Epithelial cell of esophagus (primary cell): ENCODE measurements at regions not wholly inside any gene's neighbourhood (a gene's known extent, or its start where the extent isn't known, plus 50 kb on each side); places are given as distances from the start of the nearest gene placed in this dataset.

Experiments
- DNase-seq: peaks from one replicate; pipeline ENCODE4 v3.0.0; 2010; ENCODE audit warnings: low read depth
- H3K4me3 ChIP-seq: 2 replicates; pipeline ENCODE4 v1.5.1; 2011; ENCODE audit warnings: mild to moderate bottlenecking, low read length, control low read depth
- CTCF ChIP-seq: IDR thresholded peaks from 2 replicates; pipeline ENCODE4 v1.5.1; 2011; ENCODE audit warnings: low read depth, mild to moderate bottlenecking, low read length, control low read depth, inconsistent platforms; ENCODE audit not compliant: insufficient read depth; ENCODE audit errors: missing control alignments

DNA sequence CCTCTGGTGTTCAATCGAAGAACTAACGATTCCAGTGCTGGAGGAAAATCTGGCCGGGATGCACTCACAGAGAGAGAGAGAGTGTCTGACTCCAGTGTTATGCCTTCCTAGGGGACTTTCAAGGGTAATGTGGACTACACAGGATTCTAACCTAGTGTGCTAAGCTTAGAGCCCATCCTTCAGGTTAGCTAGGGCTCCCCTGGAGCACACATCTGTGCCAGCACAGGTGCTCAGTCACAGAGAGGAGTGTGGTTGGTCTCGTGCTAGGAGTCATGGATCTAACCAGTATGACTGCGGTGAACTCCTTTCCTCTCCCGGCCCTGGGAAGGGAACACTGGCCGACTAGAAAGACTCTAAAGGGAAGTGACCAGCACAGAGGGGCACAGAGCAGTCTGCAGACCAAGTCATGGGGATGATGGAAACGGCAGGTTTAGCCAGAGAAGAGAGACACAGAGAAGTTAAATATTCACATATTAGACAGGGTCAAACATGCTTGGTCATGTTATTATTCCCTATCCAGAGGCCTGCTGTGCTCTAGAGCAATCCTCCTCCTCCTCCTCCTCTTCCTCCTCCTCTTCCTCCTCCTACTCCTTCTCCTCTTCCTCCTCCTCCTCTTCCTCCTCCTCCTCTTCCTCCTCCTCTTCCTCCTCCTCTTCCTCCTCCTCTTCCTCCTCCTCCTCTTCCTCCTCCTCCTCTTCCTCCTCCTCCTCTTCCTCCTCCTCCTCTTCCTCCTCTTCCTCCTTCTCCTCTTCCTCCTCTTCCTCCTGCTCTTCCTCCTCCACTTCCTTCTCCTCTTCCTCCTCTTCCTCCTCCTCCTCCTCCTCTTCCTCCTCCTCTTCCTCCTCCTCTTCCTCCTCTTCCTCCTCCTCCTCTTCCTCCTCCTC, 280.3 kb downstream of the XXYLT1 start:
- TF ChIP-seq CTCF, result no peak
- no peak overlapping the region for H3K4me3 ChIP-seq
- DNase-seq, result no peak

DNA sequence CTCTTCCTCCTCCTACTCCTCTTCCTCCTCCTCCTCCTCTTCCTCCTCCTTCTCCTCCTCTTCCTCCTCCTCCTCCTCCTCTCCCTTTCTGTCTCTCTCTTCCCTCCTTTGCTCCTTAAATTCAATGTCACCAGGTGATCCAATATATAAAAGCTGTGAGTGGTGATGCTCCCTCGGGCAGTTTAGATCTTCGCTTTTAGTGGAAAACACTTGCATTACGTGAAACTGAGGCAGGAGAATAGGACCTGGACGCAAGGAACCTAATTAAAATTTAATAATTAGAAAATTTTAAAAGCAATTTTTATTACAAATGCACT, 279.7 kb downstream of the XXYLT1 start:
- no peak for DNase-seq
- no peak overlapping the region for H3K4me3 ChIP-seq
- no peak for TF ChIP-seq CTCF

GRCh38 chr3:194993896-194994295, 277.1 kb downstream of the XXYLT1 start:
- H3K4me3 ChIP-seq, result no peak overlapping the region
- no peak for TF ChIP-seq CTCF
- DNase-seq, result no peak

- no peak for TF ChIP-seq CTCF
- H3K4me3 ChIP-seq, result no peak overlapping the region
Observed at GRCh38 chr3:194994551-194994981, 276.4 kb downstream of the XXYLT1 start.

DNA sequence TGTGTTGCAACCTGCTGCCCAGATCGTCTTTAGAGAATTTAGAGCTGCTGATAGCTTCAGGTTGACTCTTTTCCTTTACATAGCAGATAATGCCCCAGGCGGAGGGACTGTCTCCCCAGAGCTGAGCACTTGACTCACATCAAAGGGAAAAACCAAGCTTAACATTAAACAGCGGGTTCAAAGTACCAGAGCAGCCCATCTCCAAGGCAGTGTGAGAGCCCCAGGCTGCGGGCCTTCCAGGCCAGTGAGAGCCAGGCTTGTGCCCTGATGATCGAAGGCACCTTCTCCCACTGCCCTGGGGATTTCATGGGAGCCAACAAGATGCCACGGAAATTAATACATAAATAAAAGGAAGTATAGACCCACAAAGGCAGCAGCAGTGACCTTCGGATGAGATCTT, 275.6 kb downstream of the XXYLT1 start:
- H3K4me3 ChIP-seq, result no peak overlapping the region
- no peak for DNase-seq
- no peak for TF ChIP-seq CTCF

More at GRCh38 chr3:194994551-194994981, 276.4 kb downstream of the XXYLT1 start:
- no peak for DNase-seq

DNA sequence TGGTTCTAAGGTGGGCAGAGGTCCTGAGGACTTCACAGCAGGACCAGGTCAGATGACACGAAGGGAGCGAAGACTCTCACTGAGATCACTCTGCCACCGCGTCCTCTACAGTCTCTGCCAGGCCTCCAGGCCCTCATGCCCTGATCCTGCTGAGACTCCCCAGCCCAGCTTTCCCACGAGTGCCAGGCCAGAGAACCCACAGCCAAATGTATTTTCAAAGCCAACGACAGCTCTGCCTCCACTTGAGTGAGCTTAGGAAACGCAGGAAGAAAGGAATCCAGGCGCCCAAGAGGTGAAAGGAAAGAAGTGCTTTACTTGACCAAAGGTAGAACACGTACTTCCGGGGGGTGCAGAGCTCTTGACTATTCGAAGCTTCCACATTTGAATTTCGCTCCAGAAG, 275.0 kb downstream of the XXYLT1 start:
- no peak overlapping the region for H3K4me3 ChIP-seq
- no peak for DNase-seq
- no peak for TF ChIP-seq CTCF

GRCh38 chr3:194996746-194997145, 274.2 kb downstream of the XXYLT1 start:
- no peak for TF ChIP-seq CTCF
- H3K4me3 ChIP-seq, result no peak overlapping the region
- no peak for DNase-seq
